ENCODE measurements at regions not wholly inside any gene's neighbourhood (a gene's known extent, or its start where the extent isn't known, plus 50 kb on each side); places are given as distances from the start of the nearest gene placed in this dataset.

GRCh38 chr2:4049463-4049862, 346.1 kb downstream of the DCDC2C start:
- Mint-ChIP-seq H3K4me1 (ENCODE audit: low read depth) (peaks cover 31% of the 10 kb centered on the region), H3K9me3 (ENCODE audit: low read depth) (peaks cover 3% of the 10 kb centered on the region), H3K36me3 (ENCODE audit: low read depth) (peaks cover 1% of the 10 kb centered on the region), H3K27me3 (ENCODE audit: low read depth) (no peaks in the 10 kb centered on the region), H3K4me3 (ENCODE audit: unreplicated experiment) (no peak overlapping the region), H3K27ac (ENCODE audit: unreplicated experiment) (no peak overlapping the region)
- TF ChIP-seq CTCF (IDR thresholded peaks at IDR 0.05): no peak
- DNase-seq (ENCODE audit: low spot score): no peak

GRCh38 chr2:4053769-4054493, 350.6 kb downstream of the DCDC2C start:
- Mint-ChIP-seq H3K27ac (ENCODE audit: unreplicated experiment) (peak overlapping the region; percentile 75), H3K36me3 (ENCODE audit: low read depth) (peaks cover 1% of the 10 kb centered on the region), H3K4me1 (ENCODE audit: low read depth) (peaks cover 37% of the 10 kb centered on the region), H3K4me3 (ENCODE audit: unreplicated experiment) (no peak overlapping the region), H3K27me3 (ENCODE audit: low read depth) (no peaks in the 10 kb centered on the region), H3K9me3 (ENCODE audit: low read depth) (peaks cover 13% of the 10 kb centered on the region)
- no peak for DNase-seq (ENCODE audit: low spot score)
- peak; percentile 82 for TF ChIP-seq CTCF (IDR thresholded peaks at IDR 0.05)

- DNase-seq (ENCODE audit: low spot score): no peak
- Mint-ChIP-seq H3K27me3 (ENCODE audit: low read depth) (no peaks in the 10 kb centered on the region), H3K27ac (ENCODE audit: unreplicated experiment) (no peak overlapping the region), H3K4me3 (ENCODE audit: unreplicated experiment) (no peak overlapping the region), H3K4me1 (ENCODE audit: low read depth) (peaks cover 3% of the 10 kb centered on the region), H3K36me3 (ENCODE audit: low read depth) (no peaks in the 10 kb centered on the region), H3K9me3 (ENCODE audit: low read depth) (no peaks in the 10 kb centered on the region)
- TF ChIP-seq CTCF (IDR thresholded peaks at IDR 0.05): no peak
Observed at GRCh38 chr2:4066217-4066616, 362.8 kb downstream of the DCDC2C start.

- no peak for DNase-seq (ENCODE audit: low spot score)
- peaks cover 10% of the 10 kb centered on the region for H3K4me1 Mint-ChIP-seq (ENCODE audit: low read depth)
- no peaks in the 10 kb centered on the region for H3K9me3 Mint-ChIP-seq (ENCODE audit: low read depth)
- H3K27me3 Mint-ChIP-seq (ENCODE audit: low read depth): no peaks in the 10 kb centered on the region
- TF ChIP-seq CTCF (IDR thresholded peaks at IDR 0.05): no peak
- H3K27ac Mint-ChIP-seq (ENCODE audit: unreplicated experiment): no peak overlapping the region
- H3K4me3 Mint-ChIP-seq (ENCODE audit: unreplicated experiment): no peak overlapping the region
- no peaks in the 10 kb centered on the region for H3K36me3 Mint-ChIP-seq (ENCODE audit: low read depth)
Observed at GRCh38 chr2:4073026-4073569, 369.7 kb downstream of the DCDC2C start.

DNA sequence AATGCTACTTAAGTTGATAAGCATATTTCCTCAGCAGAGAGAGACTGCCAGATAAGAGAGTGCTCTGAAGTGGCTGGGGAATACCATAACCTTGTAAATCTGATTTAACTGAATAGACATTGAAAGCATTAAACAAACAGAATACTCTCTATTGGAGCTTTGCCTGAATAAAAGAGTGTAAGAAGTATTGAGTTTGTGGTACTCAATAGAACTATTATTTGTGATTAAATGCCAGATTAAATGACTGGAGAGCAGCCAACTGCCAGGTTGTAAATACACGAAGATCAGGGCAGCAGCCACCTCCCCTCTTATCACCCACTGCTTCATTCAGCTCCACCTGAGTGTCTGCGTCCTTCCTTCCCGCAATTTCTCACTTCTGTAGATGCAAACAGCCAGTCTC, 373.6 kb downstream of the DCDC2C start:
- peaks cover 5% of the 10 kb centered on the region for H3K9me3 Mint-ChIP-seq (ENCODE audit: low read depth)
- no peaks in the 10 kb centered on the region for H3K4me1 Mint-ChIP-seq (ENCODE audit: low read depth)
- no peaks in the 10 kb centered on the region for H3K36me3 Mint-ChIP-seq (ENCODE audit: low read depth)
- no peak for DNase-seq (ENCODE audit: low spot score)
- TF ChIP-seq CTCF (IDR thresholded peaks at IDR 0.05): no peak
- H3K27me3 Mint-ChIP-seq (ENCODE audit: low read depth): peaks cover 1% of the 10 kb centered on the region
- H3K27ac Mint-ChIP-seq (ENCODE audit: unreplicated experiment): no peak overlapping the region
- no peak overlapping the region for H3K4me3 Mint-ChIP-seq (ENCODE audit: unreplicated experiment)
